NCI-H1092 (cell line): ENCODE measurements at regions not wholly inside any gene's neighbourhood (a gene's known extent, or its start where the extent isn't known, plus 50 kb on each side); places are given as distances from the start of the nearest gene placed in this dataset.

Source experiments
- DNase-seq: peaks from one replicate; lab custom pipeline; 2025; lab: John Stamatoyannopoulos, UW

- peak; percentile 15 for DNase-seq
Measured at GRCh38 chr2:134120733-134121630, 132.9 kb upstream of the MGAT5 start.

GRCh38 chr2:134122610-134123009 is 131.3 kb upstream of the MGAT5 start:
- no peak for DNase-seq

DNA sequence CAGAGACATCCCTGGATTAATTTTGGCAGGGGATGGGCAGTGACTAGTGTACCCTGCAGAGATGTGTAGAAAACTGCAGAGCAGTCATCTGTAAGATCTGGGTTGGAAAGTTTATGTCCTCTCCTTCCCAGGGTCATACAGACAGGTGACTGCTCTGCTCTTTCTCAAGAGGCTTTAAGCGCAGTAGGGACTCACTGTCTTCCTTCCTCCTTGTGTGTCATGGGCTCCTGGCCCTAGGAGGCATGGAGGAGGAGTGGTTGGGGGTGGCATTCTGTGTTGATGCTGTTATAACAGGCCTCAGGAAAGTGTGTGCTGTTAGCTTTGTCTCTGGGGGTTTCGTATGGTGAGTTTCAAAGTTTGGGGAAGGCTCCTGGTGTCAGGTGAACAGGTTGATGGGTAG is 130.5 kb upstream of the MGAT5 start:
- no peak for DNase-seq

DNA sequence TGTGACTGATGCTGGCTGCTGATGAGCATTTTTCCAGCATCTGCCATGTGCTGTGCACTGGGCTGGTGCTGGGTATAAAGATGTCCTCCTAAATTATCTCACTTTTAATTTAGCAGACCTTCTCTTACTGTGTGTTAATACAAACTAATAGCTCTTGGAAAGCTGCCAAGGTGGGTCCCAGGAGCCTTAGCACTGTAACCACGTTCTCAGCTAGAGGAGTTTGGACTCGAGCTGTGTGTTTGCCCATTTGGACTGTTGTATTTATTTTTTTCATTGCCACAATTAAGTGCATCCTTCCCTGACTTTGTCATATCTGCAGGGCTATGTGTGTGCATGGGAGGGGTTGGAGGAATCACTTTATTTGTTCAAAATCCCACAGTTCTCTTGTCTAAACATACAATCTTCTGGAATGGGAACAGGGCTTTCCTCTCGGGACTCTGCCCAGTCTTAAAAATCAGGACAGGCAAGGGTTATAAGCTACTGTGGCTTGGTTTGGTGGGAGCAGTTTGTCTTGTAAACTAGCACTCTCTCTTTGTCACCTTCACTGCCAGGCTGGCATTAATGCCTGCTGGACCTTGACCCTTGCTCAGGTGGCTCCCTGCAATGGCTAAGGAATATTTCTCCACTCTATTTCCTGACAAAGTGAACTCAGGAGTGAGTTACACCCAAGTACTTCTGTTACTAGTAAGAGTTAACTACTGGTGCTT is 129.7 kb upstream of the MGAT5 start:
- DNase-seq: peak; percentile 43

DNA sequence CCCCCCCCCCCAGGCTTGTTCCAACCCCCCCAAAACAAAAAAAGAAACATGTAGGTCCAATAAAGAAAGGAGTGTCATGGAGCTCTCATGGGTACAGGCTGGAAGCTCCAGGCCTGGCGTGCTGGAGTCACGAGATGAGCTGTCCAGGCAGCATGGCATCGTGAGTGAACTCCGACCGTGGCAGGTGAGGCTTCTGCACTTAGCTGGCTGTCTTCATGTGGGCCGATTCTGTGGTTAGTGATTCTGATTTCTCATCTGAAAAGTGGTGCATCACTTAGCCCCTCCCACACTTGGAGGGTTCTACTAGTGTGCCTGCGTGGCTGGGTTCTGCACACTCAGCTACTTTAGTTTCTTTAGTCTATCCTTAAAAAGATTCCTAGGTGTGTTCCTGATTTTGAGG is 126.4 kb upstream of the MGAT5 start:
- DNase-seq: no peak

DNA sequence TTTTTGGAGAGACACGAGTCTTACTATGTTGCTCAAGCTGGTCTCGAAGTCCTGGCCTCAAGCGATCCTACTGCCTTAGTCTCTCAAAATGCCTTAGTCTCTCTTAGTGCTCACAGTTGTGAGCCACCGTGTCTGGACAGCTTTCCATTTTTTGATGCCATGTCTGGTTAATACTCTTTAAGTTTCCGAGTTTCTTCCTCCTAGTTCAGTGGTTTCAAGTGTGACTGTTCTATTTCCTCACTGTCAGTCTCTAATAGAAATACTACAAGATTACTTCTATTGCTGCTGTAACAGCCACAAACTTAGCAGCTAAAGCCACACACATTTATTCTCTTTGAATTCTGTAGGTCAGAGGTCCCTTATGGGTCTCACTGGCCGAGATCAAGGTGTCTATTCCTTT is 125.1 kb upstream of the MGAT5 start:
- DNase-seq: no peak

GRCh38 chr2:134129900-134130537 is 123.9 kb upstream of the MGAT5 start:
- DNase-seq: no peak

GRCh38 chr2:134131681-134132489 is 122.0 kb upstream of the MGAT5 start:
- DNase-seq: no peak

DNA sequence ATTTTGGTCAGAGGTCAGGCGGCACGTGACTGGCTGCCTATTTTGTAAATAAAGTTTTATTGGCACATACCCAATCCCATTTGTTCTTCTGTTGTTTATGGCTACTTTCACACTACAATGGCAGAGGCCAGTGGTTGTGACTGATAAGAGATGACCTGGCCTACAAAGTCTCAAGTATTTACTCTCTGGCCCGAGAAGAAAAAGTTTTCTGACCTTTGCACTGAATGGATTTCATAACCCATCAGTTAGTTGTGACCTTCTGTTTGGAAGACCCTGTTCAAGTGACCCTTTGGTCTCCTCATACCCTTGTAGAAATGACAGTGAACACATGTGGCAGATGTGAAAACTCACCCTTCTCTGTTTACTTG is 121.4 kb upstream of the MGAT5 start:
- DNase-seq: no peak

DNA sequence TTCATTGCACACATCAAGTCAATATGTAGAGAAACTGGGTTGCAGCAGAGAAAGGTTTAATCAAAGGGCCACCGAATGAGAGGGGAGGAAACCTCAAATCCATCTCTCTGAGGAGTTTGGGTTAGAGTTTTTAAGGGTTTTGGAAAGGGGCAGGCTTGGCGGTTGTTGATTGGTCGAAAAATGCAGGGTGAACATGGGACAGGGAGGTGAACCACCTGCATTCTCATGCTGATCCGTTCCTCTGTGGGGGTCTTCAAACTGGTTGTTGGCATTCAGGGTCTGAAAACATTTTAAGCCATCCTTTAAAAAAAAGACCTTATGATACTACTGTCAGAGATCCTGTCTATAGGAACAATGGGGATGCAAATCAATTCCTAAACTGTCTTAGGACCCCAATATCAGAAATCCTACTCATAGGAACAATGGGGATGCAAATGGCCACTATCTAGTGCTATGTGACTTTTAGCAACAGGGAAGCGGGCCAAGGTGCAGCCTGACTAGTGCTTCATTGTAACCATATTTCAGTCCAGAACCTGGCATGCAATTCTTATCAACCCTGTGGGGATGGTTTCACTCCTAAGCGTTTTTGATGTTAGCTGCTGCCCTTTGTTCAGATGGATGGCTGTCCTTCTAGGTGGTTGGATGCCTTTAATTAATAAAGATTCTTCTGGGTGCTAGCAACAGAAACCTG is 120.1 kb upstream of the MGAT5 start:
- no peak for DNase-seq

DNA sequence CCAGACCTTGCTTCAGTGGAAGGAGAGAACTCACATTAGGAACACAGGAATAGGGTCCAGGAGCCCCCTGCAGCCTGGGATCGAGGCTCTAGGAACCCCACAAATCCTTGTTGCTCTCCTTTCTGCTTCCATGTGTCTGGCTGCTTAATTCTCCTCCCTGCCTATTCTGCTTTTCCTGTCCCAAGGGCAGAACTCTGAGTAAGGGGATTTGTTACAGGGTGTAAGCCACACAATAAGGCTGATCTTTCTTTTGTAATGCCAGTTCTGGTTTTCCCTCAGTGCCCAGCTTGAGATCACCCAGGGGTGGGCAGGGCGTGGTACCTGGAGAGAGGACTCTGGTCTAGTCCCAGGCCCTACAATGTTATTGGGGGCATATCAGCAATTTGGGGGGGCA is 119.6 kb upstream of the MGAT5 start:
- no peak for DNase-seq

- DNase-seq: no peak
Measured at GRCh38 chr2:134134827-134135226, 119.0 kb upstream of the MGAT5 start.

DNA sequence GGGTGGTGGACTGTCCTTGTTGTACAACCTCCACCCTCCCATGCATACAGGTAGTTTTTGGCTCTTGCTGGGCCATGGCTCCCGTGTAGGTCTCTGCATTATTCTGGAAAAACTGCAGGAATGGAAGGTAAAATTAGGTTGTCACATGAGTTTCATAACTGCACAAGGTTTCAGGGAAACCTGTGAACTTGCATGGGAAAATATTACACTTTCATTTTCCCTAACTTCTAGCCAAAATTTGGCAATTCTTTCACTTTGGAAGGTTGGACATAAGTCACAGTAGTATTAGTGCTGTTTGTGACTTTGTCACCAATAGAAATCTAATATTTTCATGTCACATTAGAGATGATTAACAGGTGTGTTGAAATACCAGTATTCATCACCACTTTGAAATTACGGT is 118.1 kb upstream of the MGAT5 start:
- DNase-seq: no peak

GRCh38 chr2:134136731-134137130 is 117.1 kb upstream of the MGAT5 start:
- DNase-seq: no peak

DNA sequence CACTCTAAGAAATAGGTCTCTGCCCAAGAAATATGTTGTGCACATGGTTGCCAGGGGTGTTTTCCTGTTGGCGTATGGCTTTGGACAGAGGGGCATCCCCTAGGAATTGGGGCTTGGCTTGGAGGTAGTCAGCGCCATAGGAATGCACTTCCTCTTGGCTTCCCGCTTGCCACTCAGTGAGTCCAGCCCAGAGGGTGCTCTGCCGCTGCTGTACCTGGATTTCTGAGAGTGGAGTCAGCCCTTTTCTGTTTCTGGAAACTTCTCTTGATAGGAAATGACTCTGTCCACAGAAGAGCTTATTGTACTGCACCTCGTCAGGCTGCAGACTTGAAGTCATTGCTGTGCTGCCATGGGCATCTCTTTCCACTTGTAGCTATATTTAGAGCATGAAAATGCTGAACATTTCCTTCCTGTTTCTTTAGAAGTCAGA is 116.7 kb upstream of the MGAT5 start:
- no peak for DNase-seq

DNA sequence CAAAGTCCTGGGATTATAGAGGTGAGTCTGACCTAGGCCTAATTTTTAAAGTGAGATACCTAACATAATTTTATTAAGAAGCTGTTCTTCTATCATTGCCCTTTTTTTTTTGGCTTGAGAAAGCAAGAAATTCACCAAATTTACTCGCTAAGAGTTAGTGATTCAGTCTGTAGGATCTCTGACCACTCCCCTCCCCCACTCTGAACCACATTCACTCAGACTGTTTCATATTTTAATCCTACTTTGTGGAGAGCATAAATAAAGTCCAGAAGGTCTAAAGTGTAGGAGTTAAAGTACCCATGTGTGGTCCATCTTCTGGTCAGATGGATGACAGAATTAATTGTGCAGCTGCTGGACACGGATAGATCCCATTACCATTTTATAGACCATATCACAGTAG is 115.8 kb upstream of the MGAT5 start:
- no peak for DNase-seq

GRCh38 chr2:134139611-134140010 is 114.3 kb upstream of the MGAT5 start:
- no peak for DNase-seq

- DNase-seq: no peak
Measured at GRCh38 chr2:134140251-134140661, 113.6 kb upstream of the MGAT5 start.

DNA sequence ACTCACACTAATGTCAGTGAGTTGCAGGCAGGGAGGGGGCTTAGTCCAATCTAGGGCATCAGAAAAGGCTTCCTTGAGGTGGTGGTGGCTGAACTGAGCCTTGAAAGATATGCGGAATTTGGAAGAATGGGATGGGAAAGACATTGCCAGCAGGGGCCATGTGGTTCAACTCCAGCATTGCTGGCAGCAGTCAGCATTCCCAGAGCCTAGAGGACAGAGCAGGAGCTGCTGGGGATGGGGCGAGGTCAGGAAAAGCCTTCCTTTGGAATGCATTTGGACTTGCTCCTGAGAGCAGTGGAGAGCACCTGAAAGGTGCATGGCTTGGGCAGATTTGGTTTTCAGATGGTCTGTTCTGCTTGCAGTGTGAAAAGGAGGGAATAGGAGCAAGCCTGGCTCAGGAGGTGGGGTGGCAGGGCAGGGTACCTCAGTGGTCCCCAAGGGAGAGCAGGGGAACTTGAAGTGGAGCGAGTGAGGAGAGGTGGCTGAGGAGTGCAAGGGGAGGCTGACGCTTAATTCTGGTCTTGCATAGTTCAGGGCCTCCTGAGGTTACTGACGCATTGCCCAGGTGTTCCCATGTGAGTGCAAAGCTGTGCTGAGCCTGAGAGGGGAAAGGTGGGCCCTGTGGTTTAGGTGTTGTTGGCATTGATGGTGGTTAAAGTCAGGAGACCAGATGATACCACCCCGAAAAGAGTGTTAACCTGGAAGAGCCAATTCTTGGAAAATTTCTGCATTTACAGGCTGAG is 112.1 kb upstream of the MGAT5 start:
- no peak for DNase-seq

- no peak for DNase-seq
Measured at GRCh38 chr2:134142341-134142738, 111.5 kb upstream of the MGAT5 start.

- DNase-seq: no peak
Measured at GRCh38 chr2:134142903-134143302, 111.0 kb upstream of the MGAT5 start.
